Dendritic cell treated with granulocyte-macrophage colony-stimulating factor and Interleukin-4, amounts not matched to agents 40 ng/mL and 50 ng/mL, for 4 days (primary cell): ENCODE measurements at regions not wholly inside any gene's neighbourhood (a gene's known extent, or its start where the extent isn't known, plus 50 kb on each side); places are given as distances from the start of the nearest gene placed in this dataset.

Experiments
- H3K27ac Mint-ChIP-seq: one replicate; pipeline ENCODE4 v1.8.0; 2022; ENCODE audit warnings: mild to moderate bottlenecking, mixed read lengths
- H3K27me3 Mint-ChIP-seq: one replicate; pipeline ENCODE4 v1.8.0; 2022; ENCODE audit warnings: mild to moderate bottlenecking, mixed read lengths
- H3K36me3 Mint-ChIP-seq: one replicate; pipeline ENCODE4 v1.8.0; 2022; ENCODE audit warnings: low read depth, mixed read lengths
- H3K4me1 Mint-ChIP-seq: one replicate; pipeline ENCODE4 v1.8.0; 2022; ENCODE audit warnings: low read depth, mixed read lengths
- H3K4me3 Mint-ChIP-seq: one replicate; pipeline ENCODE4 v1.8.0; 2022; ENCODE audit warnings: mild to moderate bottlenecking, moderate library complexity, mixed read lengths
- H3K9me3 Mint-ChIP-seq: one replicate; pipeline ENCODE4 v1.8.0; 2022; ENCODE audit warnings: mixed read lengths
- intact Hi-C: fragments of 100-400 bp; cut with micrococcal nuclease; formaldehyde crosslinking; loops from one replicate; pipeline ENCODE4 v1.15.0; 2022

DNA sequence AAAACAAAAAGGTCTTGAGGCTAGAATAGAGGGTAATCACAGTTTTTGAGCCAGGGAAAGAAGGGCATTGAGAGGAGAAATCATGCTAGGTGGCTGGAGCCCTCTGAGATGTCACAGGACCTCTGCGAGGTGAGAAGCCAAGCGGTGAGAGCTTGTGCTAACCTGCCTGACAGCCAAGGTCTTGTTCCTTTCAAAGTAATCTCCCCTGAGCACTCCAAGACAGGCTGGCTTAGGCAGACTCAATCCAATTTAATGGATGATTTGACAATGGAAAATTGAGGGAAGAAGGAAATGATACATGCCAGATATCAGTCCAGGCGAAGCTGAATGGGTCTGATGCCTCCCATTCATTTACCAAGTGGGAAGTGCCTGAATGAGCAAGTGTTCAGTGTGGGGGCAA lies 311.9 kb upstream of the PTBP2 start:
- Mint-ChIP-seq H3K36me3 (no peaks in the 10 kb centered on the region), H3K27ac (no peak overlapping the region), H3K9me3 (peaks cover 15% of the 10 kb centered on the region), H3K4me1 (no peaks in the 10 kb centered on the region), H3K4me3 (no peak overlapping the region), H3K27me3 (no peaks in the 10 kb centered on the region)
- intact Hi-C loops = no loop called here

DNA sequence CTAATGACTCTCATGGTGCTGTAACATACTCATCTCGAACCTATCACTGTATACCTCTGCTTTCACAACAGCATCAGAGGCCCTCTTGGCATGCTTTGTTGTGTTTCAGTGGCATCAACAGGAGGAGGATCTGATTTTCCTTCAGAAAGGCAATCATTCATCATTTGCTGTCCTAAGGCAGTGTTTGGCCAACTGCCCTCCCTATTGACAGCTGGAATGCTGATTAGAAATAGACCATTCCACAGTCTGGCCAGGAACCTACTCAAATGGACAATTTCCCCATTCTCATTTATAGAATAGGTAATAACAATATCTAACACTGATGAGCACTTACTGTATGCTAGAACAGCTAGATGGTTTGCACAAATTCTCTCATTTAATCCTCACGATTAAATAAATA lies 310.6 kb upstream of the PTBP2 start:
- Mint-ChIP-seq H3K27ac (no peak overlapping the region), H3K9me3 (peaks cover 17% of the 10 kb centered on the region), H3K27me3 (no peaks in the 10 kb centered on the region), H3K4me3 (no peak overlapping the region), H3K36me3 (no peaks in the 10 kb centered on the region), H3K4me1 (no peaks in the 10 kb centered on the region)
- intact Hi-C loops = no loop called here

DNA sequence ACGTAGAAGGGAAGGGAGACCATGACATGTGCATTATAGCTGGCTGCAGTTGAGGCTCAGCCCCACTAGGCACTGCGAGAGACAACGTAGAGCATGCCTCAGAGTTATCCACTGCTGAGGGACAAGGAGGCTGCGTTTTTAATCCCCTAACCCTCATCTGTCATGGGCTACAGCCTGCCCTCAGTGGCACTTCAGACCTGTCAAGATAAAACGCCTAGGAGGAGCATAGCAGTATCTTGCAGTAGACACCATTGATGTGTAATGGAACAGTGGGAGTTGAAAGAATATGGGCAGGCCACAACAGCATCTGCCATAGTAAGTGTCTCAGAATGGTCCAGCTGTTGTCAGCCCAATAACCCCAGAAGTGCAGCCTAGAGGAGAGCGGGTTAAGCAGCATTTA lies 307.0 kb upstream of the PTBP2 start:
- Mint-ChIP-seq H3K4me1 (no peaks in the 10 kb centered on the region), H3K27ac (no peak overlapping the region), H3K4me3 (no peak overlapping the region), H3K27me3 (no peaks in the 10 kb centered on the region), H3K9me3 (peaks cover 8% of the 10 kb centered on the region), H3K36me3 (no peaks in the 10 kb centered on the region)
- intact Hi-C loops = no loop called here

DNA sequence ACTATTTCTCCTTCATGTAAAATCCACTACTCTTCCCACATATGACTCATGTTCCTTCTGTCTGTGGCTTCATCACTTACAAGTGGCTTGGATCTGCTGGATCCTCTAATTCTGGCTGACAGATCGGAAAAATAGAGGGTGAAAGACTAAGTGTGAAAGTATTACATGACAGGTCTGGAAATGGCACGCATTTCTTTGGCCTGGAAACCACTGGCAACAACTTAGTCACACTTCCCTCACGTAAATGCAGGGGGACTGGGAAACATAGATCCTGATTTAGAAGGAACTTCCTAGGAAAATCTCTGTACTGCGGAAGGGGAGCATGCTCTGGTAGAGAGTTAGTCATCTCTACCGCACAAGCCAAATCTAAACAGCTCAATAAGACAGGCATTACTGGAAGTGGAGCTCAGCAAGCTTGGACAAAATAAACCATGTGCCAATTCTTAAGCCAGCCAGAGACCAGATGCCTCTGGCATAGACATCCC lies 305.4 kb upstream of the PTBP2 start:
- Mint-ChIP-seq H3K4me1 (no peaks in the 10 kb centered on the region), H3K36me3 (no peaks in the 10 kb centered on the region), H3K4me3 (no peak overlapping the region), H3K27ac (no peak overlapping the region), H3K27me3 (no peaks in the 10 kb centered on the region), H3K9me3 (peaks cover 8% of the 10 kb centered on the region)
- intact Hi-C loops = no loop called here

DNA sequence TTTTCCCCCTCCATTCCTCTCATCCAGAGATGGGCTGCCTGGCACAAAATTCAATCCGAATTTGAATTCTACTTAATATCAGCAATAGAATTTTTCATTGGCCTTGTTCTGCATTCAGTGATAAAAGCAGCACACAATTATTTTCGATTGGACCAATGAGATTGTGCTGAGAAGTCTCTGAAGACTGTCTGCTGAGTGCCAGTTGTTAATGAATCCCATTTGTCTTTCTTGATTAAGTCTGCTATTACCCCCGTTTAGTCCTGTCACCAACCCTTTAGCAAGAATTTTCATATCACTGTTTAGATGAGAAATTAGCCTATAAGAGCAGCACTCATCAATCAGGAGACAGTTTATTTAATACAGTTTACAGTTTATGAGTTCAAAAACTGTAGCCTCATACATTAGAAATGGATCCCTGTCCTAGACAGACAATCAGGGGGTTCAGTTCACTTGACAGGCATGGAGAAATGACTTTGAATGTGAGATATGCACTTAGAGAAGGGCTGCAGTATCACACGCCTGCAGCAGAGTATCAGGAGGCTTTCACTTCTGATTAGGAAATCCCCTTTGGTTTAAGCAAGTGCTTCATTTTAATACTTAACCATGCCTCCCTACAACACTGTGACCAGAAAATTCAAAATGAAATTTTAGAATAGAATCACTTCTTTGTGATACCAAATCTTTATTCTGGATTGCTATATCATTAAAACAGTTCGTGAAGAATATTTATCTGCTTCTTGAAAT lies 304.7 kb upstream of the PTBP2 start:
- Mint-ChIP-seq H3K4me1 (no peaks in the 10 kb centered on the region), H3K27ac (no peak overlapping the region), H3K9me3 (peaks cover 8% of the 10 kb centered on the region), H3K36me3 (no peaks in the 10 kb centered on the region), H3K27me3 (no peaks in the 10 kb centered on the region), H3K4me3 (no peak overlapping the region)
- intact Hi-C loops = no loop called here

DNA sequence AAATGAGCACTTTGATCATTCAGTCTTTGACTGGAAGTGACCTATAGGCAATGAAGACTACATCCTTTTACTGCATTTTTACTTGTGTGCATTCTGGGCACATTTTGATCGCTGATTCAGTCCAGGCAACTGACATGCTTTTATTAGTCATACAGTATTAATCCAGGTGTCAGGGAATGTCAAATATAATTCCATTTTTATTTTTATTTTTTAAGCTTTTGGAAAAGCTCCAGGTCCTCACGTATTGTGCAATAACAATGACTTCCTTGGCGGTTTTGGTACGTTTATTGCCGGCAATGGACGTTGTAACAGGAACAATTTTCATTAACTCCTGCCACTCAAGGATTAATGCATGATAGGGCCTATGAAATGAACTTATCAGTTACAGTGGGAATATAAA lies 302.6 kb upstream of the PTBP2 start:
- Mint-ChIP-seq H3K27ac (no peak overlapping the region), H3K27me3 (no peaks in the 10 kb centered on the region), H3K36me3 (no peaks in the 10 kb centered on the region), H3K4me3 (no peak overlapping the region), H3K4me1 (no peaks in the 10 kb centered on the region), H3K9me3 (peaks cover 8% of the 10 kb centered on the region)
- intact Hi-C loops = no loop called here

DNA sequence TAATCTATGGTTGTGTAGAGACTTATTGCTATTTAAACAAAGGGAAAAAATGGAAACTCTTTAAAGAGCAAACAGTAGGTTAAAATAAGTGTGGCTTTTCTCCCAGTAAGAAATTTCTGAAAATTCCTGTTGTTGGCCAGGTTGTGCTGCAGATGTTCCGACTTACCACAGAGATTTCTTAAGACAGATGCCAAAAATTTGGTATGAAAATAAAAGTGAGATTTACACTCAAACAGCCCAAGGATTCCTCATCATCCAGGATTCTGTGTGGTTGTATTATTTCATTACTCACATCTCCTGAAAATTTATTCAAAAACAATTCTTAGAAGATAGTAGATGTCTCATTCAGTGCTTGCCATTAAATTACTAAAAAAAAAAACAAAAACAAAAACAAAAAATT lies 296.7 kb upstream of the PTBP2 start:
- no peaks in the 10 kb centered on the region for H3K27me3 Mint-ChIP-seq
- H3K27ac Mint-ChIP-seq = no peak overlapping the region
- no peak overlapping the region for H3K4me3 Mint-ChIP-seq
- no peaks in the 10 kb centered on the region for H3K9me3 Mint-ChIP-seq
- intact Hi-C loops = no loop called here
- no peaks in the 10 kb centered on the region for H3K4me1 Mint-ChIP-seq
- no peaks in the 10 kb centered on the region for H3K36me3 Mint-ChIP-seq

DNA sequence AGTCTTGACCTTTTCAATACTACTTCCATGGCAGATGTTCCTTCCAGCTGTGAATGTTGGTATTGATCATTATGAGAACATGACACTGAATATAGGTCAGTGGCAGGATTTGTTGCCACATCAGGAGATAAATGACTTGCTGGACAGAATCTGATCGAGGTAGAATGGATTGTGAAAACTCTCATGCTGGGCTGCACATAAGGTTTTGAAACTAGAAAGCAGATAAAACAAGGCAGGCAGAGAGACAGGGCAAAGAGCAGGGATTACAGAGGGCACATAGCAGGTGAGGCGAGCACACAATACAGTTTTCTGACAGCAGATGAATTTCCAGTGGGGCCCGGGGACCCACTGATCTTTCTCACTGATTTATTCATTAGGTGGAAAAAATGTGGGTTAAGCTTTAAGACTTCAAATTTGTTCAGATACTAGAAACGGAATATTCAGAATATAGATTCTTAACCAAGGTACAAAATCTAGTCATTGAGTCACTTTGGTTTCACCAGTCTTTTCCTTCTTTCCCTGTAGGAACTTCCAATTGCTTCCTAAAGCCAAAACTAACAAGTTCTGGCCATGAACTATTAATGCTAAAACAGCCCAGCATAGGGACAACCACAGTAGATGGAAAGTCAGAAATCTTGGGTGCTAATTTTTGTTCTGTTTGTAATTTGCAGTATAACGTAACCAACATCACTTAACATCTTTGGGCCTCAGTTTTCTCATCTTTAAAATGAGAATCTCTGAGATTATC lies 296.0 kb upstream of the PTBP2 start:
- Mint-ChIP-seq H3K36me3 (no peaks in the 10 kb centered on the region), H3K27me3 (no peaks in the 10 kb centered on the region), H3K4me1 (no peaks in the 10 kb centered on the region), H3K9me3 (no peaks in the 10 kb centered on the region), H3K27ac (no peak overlapping the region), H3K4me3 (no peak overlapping the region)
- intact Hi-C loops = no loop called here

DNA sequence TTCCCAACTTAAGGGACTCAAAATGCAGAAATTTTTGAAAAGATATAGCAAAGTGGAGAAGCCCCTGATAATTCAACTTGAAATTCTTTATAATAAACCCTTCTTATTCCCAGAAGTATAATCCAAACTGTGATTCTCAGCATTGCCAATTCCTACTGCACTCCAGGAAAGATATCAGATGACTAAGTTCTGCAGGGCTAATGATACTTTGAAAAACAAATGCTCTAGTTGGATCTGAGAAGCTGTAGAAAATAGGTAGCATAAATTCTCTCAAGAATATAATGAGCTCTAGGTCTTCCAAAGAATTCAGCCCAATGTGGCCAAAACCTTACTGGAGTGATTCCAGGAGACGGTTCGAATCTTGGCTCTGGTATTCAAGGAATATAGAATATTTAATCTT lies 294.0 kb upstream of the PTBP2 start:
- intact Hi-C loops = no loop called here
- H3K27ac Mint-ChIP-seq = no peak overlapping the region
- no peaks in the 10 kb centered on the region for H3K4me1 Mint-ChIP-seq
- no peaks in the 10 kb centered on the region for H3K27me3 Mint-ChIP-seq
- no peak overlapping the region for H3K4me3 Mint-ChIP-seq
- H3K36me3 Mint-ChIP-seq = no peaks in the 10 kb centered on the region
- peaks cover 9% of the 10 kb centered on the region for H3K9me3 Mint-ChIP-seq

DNA sequence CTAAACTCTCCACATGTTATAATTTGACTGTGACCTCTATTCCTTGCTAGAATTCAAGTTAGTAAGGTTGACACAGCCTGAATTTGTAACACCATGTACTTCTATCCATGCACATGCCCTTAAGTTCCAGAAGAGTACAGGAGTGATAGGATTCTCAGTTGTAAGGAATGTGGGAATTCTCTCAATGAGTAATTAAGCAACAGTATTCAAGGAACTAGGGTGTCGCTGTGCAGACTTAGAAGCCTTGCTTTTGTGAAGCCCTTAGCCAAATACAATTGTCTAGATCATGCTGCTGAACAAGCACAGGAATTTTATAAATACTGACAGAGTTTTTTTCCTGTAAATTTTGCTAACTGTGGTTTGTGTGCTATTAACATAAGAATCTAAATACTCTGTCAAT lies 276.3 kb upstream of the PTBP2 start:
- Mint-ChIP-seq H3K27ac (no peak overlapping the region), H3K4me1 (no peaks in the 10 kb centered on the region), H3K27me3 (no peaks in the 10 kb centered on the region), H3K36me3 (no peaks in the 10 kb centered on the region), H3K9me3 (peaks cover 35% of the 10 kb centered on the region), H3K4me3 (no peak overlapping the region)
- intact Hi-C loops = no loop called here

DNA sequence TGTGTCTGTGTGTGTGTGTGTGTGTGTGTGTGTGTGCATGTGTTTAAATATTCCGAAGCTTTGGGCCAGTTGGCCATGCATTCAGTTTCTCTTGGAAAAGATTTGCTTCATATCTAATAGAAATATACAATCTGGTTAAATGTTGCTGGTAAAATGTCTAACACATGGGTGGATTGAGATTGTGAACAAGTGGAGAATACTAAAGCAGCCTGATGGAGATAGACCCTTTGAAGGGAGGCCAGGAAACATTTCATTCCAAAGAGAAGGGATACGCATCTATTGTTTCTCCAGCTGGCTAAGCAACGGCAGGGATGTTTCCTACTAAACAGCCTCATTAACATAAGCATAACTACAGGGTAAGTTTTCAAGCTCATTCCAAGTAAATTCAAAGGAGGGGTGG lies 257.5 kb upstream of the PTBP2 start:
- Mint-ChIP-seq H3K27me3 (no peaks in the 10 kb centered on the region), H3K27ac (no peak overlapping the region), H3K4me1 (no peaks in the 10 kb centered on the region)

DNA sequence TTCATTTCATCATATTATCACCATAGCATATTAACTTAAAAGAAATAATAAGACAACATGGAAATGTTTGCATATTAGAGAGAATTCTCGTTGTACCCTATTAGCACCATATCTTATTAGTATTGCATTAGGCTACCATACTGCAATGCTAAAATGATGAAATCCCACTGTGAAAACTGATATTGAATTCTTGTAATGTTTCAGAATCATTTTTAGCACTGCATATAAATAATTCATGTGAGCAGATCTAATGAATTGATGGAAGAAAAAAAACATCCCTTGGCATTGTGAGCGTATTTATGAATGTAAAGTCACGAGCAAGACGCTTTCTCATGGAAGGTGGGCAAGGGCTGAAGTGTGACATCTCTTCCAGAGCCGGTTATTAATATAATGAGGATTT lies 257.1 kb upstream of the PTBP2 start:
- no peak overlapping the region for H3K4me3 Mint-ChIP-seq
- no peaks in the 10 kb centered on the region for H3K36me3 Mint-ChIP-seq
- no peaks in the 10 kb centered on the region for H3K27me3 Mint-ChIP-seq
- H3K9me3 Mint-ChIP-seq = no peaks in the 10 kb centered on the region
- intact Hi-C loops = no loop called here
- no peak overlapping the region for H3K27ac Mint-ChIP-seq
- no peaks in the 10 kb centered on the region for H3K4me1 Mint-ChIP-seq

More for the DNA sequence above, 257.5 kb upstream of the PTBP2 start:
- intact Hi-C loops = no loop called here
- Mint-ChIP-seq H3K4me3 (no peak overlapping the region), H3K9me3 (no peaks in the 10 kb centered on the region), H3K36me3 (no peaks in the 10 kb centered on the region)

DNA sequence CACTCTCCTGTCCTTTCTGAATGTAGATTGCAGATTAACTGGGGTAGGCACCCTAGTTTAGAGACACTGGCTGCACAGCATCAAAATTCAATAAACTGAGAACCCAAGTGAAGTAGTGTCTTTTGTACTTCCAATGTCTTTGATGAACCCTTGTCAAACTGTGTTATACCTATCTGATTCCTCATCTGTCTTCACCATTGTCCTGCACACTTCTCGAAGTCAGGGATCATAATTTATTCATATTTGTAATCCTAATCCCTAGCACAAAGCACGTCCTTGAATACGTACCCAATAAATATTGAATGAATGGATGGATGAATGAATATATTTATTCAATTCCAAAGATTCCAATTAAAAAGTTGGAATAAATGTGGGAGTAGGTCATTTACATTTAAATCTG lies 256.6 kb upstream of the PTBP2 start:
- intact Hi-C loops = no loop called here
- Mint-ChIP-seq H3K4me3 (no peak overlapping the region), H3K9me3 (no peaks in the 10 kb centered on the region), H3K36me3 (no peaks in the 10 kb centered on the region), H3K4me1 (no peaks in the 10 kb centered on the region), H3K27ac (no peak overlapping the region), H3K27me3 (no peaks in the 10 kb centered on the region)

DNA sequence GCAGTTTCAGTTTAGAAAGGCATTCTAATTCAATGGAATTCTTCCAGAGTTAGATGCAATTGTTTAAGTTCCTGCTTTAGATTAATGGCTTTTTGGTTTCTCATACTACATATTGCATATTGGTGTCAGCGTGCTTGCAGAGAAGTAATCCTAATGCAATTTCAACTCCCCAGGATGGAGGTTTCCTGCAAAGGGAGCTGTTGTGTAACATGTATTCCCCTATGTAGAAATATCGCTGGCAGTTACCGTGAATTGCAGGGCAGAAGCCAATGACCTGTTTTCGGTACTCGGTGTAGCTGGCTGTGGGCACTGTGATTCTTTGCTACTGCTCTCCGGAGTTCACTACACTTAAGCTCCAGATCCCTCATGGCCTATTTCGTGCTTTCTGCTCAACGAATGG lies 256.1 kb upstream of the PTBP2 start:
- Mint-ChIP-seq H3K36me3 (no peaks in the 10 kb centered on the region), H3K4me1 (no peaks in the 10 kb centered on the region), H3K4me3 (no peak overlapping the region), H3K27me3 (no peaks in the 10 kb centered on the region), H3K27ac (no peak overlapping the region), H3K9me3 (no peaks in the 10 kb centered on the region)
- intact Hi-C loops = no loop called here

DNA sequence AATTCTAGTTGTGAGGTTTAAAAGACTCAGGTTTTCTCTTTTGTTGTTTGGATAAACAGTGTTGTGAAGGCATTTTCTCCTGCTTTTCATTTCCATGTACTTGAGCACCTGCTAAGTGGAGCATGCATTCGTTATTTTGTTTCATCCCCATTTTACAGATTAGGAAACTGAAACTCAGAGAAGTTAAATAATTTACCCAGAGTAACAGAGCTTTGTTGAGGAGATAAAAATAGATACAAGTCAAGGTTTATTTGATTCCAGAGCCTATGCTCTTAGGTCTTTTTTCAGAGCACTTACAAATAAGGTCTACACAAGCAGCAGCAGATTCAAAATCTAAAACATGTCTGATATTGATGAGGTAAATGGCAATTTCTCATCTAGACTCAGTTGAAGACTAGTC lies 254.7 kb upstream of the PTBP2 start:
- Mint-ChIP-seq H3K36me3 (no peaks in the 10 kb centered on the region), H3K9me3 (no peaks in the 10 kb centered on the region), H3K27ac (no peak overlapping the region), H3K4me1 (no peaks in the 10 kb centered on the region), H3K27me3 (no peaks in the 10 kb centered on the region), H3K4me3 (no peak overlapping the region)
- intact Hi-C loops = no loop called here
